ENCODE measurements at regions not wholly inside any gene's neighbourhood (a gene's known extent, or its start where the extent isn't known, plus 50 kb on each side); places are given as distances from the start of the nearest gene placed in this dataset.
"Not testable (repeated sequence)": the region's sequence is repeated elsewhere in the genome, so short reads cannot be mapped to it uniquely, and the experiment has no call there.

GRCh38 chr14:105630935-105631779, 104.8 kb downstream of the TMEM121 start:
- TF ChIP-seq, protein P1, sequence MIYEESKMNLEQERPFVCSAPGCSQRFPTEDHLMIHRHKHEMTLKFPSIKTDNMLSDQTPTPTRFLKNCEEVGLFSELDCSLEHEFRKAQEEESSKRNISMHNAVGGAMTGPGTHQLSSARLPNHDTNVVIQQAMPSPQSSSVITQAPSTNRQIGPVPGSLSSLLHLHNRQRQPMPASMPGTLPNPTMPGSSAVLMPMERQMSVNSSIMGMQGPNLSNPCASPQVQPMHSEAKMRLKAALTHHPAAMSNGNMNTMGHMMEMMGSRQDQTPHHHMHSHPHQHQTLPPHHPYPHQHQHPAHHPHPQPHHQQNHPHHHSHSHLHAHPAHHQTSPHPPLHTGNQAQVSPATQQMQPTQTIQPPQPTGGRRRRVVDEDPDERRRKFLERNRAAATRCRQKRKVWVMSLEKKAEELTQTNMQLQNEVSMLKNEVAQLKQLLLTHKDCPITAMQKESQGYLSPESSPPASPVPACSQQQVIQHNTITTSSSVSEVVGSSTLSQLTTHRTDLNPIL (CRISPR knock-in tag; IDR thresholded peaks at IDR 0.05; ENCODE audit: low read depth): not testable (repeated sequence)
- TF ChIP-seq PPARA (CRISPR knock-in tag; IDR thresholded peaks at IDR 0.05; ENCODE audit: borderline replicate concordance); BACH2 (CRISPR knock-in tag; IDR thresholded peaks at IDR 0.05; ENCODE audit: borderline replicate concordance); RARB (CRISPR knock-in tag; IDR thresholded peaks at IDR 0.05); TOX (CRISPR knock-in tag; IDR thresholded peaks at IDR 0.05; ENCODE audit: borderline replicate concordance); ZNF70 (CRISPR knock-in tag; IDR thresholded peaks at IDR 0.05); ZNF8 (CRISPR knock-in tag; IDR thresholded peaks at IDR 0.05); ARNTL (CRISPR knock-in tag; IDR thresholded peaks at IDR 0.05; ENCODE audit: borderline replicate concordance, low read depth); ESRRG (CRISPR knock-in tag; IDR thresholded peaks at IDR 0.05); GLIS3 (CRISPR knock-in tag; IDR thresholded peaks at IDR 0.05): not testable (repeated sequence)
- TF ChIP-seq, protein P2, sequence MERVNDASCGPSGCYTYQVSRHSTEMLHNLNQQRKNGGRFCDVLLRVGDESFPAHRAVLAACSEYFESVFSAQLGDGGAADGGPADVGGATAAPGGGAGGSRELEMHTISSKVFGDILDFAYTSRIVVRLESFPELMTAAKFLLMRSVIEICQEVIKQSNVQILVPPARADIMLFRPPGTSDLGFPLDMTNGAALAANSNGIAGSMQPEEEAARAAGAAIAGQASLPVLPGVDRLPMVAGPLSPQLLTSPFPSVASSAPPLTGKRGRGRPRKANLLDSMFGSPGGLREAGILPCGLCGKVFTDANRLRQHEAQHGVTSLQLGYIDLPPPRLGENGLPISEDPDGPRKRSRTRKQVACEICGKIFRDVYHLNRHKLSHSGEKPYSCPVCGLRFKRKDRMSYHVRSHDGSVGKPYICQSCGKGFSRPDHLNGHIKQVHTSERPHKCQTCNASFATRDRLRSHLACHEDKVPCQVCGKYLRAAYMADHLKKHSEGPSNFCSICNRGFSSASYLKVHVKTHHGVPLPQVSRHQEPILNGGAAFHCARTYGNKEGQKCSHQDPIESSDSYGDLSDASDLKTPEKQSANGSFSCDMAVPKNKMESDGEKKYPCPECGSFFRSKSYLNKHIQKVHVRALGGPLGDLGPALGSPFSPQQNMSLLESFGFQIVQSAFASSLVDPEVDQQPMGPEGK (CRISPR knock-in tag; IDR thresholded peaks at IDR 0.05; ENCODE audit: borderline replicate concordance): not testable (repeated sequence)
- TF ChIP-seq, protein P3, sequence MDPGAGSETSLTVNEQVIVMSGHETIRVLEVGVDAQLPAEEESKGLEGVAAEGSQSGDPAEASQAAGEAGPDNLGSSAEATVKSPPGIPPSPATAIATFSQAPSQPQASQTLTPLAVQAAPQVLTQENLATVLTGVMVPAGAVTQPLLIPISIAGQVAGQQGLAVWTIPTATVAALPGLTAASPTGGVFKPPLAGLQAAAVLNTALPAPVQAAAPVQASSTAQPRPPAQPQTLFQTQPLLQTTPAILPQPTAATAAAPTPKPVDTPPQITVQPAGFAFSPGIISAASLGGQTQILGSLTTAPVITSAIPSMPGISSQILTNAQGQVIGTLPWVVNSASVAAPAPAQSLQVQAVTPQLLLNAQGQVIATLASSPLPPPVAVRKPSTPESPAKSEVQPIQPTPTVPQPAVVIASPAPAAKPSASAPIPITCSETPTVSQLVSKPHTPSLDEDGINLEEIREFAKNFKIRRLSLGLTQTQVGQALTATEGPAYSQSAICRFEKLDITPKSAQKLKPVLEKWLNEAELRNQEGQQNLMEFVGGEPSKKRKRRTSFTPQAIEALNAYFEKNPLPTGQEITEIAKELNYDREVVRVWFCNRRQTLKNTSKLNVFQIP (CRISPR knock-in tag; IDR thresholded peaks at IDR 0.05; ENCODE audit: borderline replicate concordance, low read depth): not testable (repeated sequence)
